Activated effector memory CD4-positive, alpha-beta T cell treated with Interleukin-2 at 50 U/mL for 16 hours (primary cell): ENCODE measurements at regions not wholly inside any gene's neighbourhood (a gene's known extent, or its start where the extent isn't known, plus 50 kb on each side); places are given as distances from the start of the nearest gene placed in this dataset.

Experiments
- DNase-seq: peaks from one replicate; pipeline ENCODE4 v3.0.0-alpha.2; 2020

DNA sequence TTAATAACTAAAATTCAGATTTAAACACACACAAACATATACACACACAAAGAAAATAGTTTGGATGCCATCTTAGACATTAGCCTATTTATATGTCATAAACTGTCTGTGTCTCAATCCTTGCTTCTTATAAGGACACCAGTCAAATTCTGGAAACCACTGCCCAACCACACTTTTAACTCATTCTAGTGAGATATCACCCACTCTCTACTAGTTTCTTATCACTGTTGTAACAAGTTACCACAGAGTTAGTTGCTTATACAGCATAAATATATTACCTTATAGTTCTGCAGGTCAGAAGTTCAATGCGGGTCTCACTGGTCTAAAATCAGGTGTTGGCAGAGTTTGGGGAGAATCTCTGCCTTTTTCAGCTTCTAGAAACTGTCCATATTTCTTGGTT lies 239.1 kb downstream of the MTX2 start:
- no peak for DNase-seq

DNA sequence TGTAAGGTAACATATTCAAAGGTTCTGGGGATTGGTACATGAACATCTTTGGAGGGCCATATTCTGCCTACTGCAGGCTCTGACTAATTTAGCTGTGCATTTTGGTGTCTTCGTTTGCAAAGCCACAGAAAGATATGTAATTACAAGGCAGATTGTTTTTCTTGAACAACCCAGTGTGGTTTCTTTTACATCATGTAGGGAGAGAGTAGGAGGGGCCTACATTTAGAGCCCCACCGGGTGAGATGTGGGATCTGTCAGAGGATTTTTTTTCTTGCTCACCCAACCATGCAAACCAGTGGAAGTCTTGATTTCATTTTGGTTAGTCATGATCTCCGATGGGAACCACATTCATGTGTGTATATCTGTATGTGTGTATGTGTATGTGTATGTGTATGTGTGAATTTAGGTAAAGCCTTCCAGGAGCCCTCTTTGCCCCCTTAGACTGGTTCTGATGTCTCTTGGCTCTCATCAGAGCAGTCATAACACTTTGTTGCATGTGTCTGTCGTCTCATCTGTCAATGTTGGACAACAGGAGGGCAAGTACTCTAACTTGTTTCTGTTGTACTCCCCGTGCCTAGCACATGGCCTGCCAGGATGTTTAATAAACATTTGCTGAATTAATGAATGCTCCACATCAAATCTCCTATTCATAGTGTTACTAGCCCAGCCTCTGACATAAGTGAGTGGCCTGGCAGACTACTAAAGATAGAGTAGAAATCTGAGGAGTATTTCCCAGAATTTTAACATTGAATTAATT lies 239.9 kb downstream of the MTX2 start:
- no peak for DNase-seq

DNA sequence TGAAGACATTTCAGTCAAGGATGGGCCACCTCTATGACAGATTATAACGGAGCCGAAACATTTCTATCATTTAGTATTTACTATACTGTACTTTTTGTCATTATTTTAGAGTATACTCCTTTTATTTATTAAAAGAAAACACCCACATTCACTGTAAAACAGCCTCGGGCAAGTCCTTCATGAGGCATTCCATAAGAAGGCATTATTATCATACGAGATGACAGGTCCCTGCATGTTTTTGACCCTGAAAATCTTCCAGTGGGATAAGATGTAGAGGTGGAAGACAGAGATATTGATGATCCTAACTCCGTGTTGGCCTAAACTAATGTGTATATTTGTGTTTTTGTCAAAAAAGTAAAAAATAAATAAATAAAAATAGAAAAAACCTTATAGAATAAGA lies 245.0 kb downstream of the MTX2 start:
- DNase-seq: no peak

DNA sequence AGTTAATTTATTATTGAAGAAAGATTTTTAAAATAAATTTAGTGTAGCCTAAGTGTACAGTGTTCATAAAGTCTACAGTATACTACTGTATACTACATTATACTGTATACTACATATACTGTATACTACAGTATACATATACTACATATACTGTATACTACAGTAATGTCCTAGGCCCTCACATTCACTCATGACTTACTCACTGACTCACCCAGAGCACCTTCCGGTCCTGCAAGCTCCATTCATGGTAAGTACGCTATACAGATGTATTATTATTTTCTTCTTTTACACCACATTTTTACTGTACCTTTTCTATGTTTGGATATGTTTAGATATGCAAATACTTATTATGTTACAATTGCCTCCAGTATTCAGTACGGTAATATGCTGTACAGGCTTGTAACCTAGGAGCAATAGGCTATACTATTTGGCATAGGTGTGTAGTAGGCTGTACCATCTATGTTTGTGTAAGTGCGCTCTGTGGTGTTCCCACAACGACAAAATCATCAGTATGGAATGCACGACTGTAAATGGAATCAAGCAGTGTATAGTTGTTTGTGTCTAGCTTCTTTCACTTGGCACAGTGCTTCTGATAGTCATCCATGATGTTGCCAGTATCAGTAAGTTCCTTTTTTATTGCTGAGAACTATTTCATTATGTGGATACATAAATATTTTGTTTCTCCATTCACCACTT lies 245.7 kb downstream of the MTX2 start:
- DNase-seq: no peak

DNA sequence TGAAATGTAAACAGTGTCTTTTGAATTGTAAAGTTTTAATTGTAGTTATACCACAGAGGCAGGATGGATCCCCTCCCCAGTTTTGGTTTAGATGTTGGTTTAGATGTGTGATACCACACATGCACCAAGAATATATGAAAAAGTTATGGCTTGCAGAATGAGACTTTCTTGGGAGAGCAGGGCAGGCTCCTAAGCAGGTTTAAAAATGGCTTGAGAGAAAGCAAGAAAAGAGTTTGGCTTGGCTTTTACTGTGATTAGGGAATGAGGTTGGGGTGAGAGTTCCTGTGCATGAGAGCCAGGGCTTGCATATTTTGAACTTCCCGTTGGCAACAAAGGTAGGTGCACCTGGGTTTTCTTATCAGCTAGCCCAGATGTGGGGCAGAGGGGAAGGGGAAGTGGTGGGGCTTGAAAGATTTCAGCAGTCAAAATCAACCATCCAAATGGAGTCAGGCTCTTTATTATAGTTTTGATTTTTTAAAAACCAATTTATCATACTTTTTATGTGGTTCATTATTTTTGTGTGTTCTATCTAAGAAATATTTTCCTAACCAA lies 246.9 kb downstream of the MTX2 start:
- no peak for DNase-seq

DNA sequence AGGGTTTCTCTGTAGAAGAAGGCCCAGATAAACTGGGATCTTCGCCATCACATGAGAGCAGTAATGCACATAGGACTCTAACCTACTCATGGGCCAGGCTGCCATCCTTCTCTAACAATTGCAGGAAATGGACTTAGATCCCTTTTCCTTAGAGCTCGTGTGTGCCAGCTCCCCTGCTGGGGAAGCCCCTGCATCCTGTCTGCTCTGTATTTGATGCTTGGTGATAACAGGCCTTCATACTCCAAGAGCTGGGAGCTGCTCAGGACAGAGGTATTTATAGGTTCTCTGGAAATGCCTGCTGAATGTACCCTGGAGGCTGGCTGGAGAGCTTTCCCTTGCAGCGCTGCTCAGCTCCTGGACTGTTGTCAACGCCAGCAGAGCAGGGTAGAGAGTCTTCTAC lies 249.6 kb downstream of the MTX2 start:
- DNase-seq: no peak

DNA sequence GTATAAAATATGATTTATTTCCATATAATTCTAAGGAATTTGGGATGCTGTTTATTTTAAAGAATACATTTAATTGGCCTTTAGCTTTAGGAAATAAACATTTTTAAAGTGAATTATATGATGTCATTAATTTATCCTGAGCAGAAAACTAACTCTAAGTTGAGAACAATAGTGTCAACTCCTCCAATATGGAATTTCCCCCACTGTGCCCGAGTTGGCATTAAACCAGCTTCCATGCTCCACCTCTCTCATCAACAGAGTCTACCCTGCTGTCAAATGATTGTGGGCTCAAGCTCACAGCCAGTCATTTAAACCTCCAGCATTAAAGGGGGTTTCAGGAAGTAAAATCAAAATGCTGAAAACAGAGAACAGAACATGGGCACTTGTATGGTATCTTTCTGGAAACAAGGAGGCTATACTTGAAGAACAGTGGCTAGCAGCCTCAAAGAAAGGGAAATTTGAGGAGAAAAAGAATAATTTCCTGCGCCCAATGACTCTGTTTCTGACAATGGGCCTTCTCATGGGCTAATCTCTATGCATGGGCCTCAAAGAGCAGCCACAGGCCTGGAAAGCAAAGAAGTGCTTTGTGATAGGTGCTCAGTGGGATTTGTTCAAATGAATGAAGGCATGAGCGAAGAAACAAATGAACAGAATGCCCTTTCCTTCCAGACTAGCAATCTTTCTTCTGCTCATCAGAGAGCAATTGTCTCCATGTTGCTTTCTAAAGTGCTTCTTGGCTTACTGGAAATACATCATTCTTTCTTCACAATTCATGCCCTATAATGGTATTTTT lies 252.8 kb downstream of the MTX2 start:
- no peak for DNase-seq

DNA sequence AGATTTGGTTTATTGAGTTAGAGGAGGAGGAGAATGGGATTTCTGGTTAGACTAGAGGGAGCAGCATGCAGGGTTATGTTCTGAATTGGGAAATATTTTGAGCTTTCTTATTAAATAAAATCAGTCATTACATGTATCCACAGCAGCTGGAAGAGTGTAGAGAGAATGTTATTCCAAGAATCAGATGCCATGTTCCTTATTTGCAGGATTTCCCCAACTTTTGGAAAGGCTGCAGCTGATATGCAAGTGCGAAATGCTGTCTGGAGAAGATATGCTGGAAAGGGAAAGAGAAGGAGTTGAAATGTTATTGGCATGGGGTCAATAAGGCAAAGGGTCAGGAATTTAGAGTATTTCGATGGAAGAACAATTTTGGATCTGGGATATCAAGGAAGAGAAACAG lies 255.8 kb downstream of the MTX2 start:
- no peak for DNase-seq

DNA sequence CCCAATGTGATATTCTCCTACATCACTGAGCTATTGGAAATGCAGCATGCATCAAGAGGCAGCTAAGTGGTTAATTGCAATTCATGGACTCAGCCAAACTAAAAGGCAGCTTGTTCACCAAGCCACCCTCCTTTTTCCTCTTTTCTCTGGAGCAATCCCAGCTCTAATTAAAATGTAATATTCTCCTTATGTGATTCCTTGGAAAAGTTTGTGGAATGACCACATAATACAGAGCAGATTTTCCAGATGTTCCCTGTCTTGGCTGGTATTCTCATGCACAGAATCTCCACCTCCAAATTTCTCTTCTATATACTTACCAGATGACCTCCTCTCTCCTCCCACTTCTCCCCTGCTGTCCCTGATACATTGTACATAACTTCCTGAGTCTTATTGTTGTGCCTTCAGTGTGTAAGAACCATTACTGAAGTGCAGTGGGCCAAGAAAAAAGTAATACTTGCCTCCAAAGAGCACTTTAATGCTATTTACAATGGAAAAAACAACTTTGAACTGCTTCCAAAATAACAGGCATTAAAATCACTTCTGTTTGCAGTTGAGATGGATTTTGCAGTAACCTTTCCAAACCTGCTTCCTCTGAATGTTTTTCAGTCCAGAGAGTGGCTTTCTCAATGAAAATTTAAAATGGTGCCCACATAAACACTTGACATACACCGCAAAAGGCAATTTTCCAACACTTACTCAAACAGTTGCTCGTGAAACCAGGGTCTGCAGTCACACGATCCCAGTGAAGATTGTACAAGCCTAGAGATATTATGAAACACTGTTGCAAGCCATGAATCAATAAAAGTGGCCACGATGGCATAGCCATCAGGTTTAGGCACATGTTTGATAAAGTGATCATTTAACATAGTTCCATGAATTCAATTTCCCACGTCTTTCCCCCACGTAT lies 258.0 kb downstream of the MTX2 start:
- DNase-seq: no peak

DNA sequence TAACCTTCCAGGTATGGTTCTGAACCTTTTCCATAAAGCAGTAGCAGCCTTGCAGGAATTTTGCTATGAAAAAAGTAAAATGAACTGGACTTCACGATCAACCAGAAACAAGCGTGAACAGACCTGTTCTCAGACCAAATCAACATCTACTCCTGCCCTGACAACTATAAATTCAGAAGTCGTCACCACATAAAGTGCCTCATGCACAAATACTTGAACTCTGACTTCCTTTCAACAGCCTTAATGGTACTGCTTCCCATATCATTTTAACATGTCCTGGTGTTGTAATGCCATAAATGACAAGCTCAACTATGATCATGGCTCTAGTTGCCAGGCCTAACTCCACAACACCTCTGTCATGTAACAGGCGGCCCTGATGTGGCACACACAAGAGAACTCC lies 262.4 kb downstream of the MTX2 start:
- DNase-seq: no peak

DNA sequence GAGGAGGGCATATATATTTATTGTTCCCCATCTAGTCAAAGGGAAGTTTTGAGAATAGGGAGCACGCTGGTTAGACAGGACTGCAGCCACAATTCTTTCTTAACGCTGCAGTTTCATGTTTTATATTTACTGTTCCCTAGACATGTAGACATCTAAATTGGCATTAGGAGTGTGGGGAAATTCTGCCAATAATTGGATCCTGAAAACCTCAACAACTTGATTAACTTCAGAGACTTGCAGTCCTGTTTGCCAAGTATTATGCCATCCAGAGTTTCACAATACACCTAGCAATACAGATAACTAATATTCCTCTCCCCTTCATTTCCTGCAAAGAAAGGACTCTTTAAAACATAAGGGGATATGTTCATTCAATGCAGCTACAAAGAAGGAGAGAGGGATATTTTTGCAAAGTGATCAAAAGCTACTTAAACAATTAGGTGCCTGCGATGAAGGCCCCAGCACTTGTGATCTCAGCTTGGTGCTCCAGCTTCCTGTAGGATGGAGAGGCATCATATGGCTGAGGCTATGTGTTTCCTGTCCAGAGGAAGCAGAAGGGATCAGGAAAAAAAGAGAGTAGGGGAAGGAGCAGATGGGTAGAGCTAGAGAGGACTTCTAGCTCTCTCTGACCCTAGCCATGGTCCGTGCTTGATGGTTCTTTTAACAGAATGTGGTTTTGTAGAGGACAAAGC lies 264.4 kb downstream of the MTX2 start:
- no peak for DNase-seq

DNA sequence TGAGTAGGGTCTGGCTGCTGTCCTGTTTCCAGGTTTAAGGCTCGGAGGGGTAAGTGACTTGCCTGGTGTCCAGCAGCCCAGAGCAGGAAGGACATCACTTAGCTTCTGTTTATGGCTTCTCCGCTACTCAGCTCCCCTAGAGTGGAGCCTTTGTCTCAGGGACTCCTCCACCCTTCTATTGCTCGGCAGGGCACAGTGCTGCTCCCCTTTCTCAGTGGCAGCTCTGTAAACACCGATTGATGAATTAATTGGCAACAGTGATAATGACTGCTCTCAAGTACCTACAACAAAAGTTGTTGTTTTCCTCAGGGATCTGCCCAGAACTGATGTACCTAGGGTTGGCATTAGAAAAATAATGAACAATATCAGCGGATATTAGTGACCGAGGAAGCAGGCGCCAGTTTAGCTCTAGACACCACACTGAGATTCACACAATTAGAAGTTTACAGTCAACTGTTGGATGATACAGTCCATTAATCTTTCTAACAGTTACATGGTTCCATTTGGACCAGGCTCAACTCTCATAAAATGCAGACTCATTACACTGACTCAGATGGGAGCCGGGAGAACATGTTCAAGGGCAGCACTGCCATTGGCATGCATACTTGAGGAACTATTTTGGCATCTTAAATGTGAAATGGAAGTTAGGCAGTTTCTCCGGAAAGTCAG lies 265.7 kb downstream of the MTX2 start:
- no peak for DNase-seq

DNA sequence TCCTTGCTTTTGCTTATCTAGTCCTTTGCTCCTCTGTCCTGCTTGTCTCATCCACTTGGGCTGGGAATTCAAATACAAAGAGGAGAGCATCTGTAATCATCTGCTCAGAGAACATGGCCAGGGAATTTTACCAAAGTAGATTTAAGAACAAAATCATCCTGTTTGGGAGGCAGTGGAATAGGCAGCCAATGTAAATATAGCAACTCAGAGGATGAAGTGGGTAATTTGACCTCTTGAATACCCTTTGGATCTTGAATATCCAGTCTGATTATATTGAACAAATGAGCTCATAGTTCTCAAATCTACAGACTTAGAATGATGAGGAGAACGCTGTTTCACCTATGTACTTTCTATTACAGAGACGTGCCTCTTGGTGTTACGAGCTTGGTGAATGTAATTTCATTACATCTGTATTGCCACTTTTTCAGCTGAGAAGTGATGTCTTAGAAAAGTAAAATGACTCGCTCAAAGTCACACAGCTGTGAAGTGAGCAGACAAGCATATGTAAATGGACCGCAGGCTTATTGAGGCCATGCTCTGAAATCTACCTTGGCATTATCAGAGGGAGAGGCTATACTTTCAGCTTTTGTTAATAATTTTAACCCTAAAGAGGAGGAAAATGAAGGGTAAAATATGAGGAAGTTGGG lies 266.3 kb downstream of the MTX2 start:
- no peak for DNase-seq

DNA sequence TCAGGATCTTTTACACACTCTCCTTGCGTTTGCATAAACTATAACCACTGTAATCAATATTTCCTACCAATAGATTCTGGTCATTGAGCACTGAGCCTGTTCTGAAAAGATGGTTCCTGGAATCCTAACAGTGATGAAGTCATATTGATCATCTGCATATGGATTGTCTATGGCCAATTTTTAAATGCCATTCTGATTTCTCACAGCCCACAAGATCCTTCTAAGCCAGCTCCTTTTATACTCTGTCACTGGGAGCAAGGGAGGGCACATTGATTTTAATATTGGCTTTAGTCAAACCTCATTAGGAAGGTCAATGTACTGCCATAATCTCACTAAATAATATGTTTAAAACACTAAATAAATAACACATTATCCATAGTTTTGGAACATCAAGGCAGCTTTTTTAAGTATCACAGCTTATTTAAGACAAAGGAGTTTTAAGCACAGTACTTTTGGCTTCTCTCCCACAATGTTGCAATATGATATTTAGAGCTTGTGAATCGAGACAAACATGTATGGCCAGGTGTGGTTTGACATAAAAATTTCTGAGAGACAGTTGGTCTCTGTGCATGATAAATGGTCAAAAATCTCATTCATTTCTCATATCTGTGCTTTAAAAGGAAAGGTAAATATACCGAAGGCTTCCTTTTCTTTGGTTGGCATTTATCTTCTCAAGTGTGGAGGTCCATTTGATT lies 267.3 kb downstream of the MTX2 start:
- no peak for DNase-seq

DNA sequence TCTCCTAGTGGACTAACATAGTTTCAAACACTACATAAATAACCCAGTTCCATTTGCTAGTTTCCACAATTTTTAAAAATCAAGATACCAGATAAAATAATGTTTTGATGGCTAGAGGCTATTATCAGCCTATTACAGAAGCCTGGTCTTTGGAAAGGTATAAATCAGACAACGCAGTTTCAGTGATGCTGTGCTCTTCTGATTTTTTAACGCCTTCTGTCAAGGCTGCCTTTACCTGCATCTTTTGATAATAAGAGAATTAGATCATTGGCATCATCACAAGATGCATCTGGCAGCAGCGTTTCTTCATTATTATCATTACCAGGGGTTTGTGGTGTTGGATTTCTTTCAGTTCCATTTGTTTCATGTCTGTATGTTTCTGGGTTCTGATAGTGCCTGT lies 268.7 kb downstream of the MTX2 start:
- DNase-seq: no peak

DNA sequence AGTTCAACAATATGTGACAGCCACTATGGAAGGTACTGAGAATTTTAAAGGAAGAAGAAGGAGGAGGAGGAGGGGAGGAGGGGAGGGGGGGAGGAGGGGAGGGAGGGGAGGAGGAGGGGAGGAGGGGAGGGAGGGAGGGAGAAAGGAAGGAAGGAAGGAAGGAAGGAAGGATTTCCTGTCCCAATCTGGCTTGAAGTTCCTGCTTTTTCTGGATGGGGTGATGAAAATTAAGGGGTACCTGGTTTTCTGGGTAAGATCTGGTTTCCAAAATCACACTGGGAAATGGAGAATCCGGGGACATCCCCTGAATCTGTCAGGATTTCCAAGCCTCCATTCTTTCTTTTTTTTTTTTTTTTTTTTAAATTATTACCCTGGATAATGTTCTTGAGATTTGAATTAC lies 271.8 kb downstream of the MTX2 start:
- no peak for DNase-seq

DNA sequence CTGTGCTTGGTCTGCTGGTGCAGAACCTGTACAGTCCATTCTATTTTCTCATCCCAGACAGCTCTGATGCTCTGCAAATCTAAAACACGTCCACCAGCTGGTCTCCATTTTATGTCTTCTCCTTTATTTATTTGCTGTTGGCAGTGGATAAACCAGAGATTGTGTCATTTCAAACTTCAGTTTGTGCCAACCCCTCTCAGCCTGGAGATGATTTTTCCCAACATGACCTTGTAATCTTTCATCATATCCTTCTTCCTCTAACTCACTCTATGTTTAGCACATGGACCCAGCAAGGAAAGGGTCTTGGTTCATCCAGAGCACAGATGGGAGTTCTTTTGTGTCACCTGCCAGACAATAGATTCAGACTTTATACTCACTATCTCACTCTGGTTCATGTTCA lies 273.2 kb downstream of the MTX2 start:
- DNase-seq: no peak

DNA sequence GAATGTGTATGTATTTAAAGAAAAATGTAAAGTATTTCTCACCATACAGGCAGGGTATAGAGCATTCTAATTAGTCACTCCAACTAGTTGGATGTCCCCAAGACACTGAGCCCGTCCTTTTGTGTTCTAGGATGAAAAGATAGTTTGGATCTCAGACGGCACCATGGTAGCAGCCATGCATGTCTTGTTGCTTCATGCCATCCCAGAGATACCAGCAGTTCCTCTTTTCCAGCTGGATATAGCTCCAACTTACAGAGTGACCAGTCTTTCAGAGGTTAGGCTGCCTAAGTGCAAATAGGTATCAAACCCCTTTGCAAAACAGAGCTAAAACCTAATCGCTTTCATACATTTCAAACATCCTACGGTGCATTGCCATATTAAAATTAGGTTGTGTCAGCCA lies 275.3 kb downstream of the MTX2 start:
- no peak for DNase-seq

DNA sequence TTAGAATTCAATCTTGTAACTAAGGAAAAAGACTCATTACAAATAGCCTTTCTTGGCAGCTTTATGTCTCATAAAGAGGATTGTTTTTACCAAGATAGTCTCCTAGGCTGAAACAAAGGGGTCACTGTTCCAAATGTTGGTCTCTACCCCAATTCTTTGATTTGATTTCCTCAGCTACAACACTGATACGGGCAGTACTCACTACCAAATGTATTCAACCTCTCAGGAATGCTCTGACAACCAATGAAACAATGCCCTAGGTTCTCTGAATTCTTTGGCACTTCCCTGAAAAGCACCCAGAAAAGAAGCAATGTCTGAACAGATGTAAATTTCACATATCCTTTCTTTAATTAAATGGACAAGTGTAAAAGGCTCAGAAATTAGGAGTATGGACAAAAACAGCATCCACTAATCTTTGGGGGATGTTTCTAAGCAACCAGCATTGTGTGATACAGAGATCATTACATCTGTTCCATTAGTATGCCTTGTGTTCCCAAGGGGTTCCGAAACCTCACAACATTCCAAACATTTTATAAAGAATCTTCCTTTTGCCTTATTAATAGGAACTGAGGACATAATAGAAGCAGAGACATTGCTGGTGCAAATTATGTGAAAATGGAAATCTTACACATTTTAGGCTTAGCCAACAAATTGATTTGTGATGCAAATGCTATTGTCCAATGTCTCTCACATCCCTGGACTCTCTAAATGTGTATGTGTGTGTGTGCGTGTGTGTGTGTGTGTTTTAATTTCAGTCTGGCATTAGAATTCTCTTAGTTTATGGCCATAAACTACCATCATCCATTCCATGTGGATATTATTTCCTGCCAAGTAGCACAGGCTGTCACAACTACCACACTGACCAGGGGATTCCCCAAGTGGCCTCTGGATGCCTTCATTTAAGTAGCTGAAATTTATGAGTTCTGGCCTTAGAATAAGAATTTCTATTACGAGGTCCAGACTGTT lies 276.0 kb downstream of the MTX2 start:
- no peak for DNase-seq
